ENCODE measurements at regions not wholly inside any gene's neighbourhood (a gene's known extent, or its start where the extent isn't known, plus 50 kb on each side); places are given as distances from the start of the nearest gene placed in this dataset.

- Histone ChIP-seq H2AFZ (ENCODE audit: low read depth, low read length) (no peak overlapping the region), H3K27me3 (ENCODE audit: insufficient read depth, low read length) (no peaks in the 10 kb centered on the region), H3K36me3 (ENCODE audit: insufficient read depth, low read length) (no peaks in the 10 kb centered on the region), H3K4me1 (ENCODE audit: insufficient read depth, low read length) (peaks cover 17% of the 10 kb centered on the region), H3K4me3 (ENCODE audit: low read length) (no peak overlapping the region), H3K9me3 (ENCODE audit: low read length) (no peaks in the 10 kb centered on the region)
These were observed 112.0 kb upstream of the CITED2 start for GRCh38 chr6:139486476-139486799.

GRCh38 chr6:139485742-139486475 is 111.5 kb upstream of the CITED2 start:
- Histone ChIP-seq H3K4me1 (ENCODE audit: insufficient read depth, low read length) (peaks cover 19% of the 10 kb centered on the region), H3K9me3 (ENCODE audit: low read length) (no peaks in the 10 kb centered on the region), H3K36me3 (ENCODE audit: insufficient read depth, low read length) (no peaks in the 10 kb centered on the region), H2AFZ (ENCODE audit: low read depth, low read length) (no peak overlapping the region), H3K27me3 (ENCODE audit: insufficient read depth, low read length) (no peaks in the 10 kb centered on the region), H3K4me3 (ENCODE audit: low read length) (no peak overlapping the region)

GRCh38 chr6:139485185-139485584 is 110.7 kb upstream of the CITED2 start:
- no peak overlapping the region for H3K4me3 ChIP-seq (ENCODE audit: low read length)

GRCh38 chr6:139483079-139483478 is 108.6 kb upstream of the CITED2 start:
- no peak overlapping the region for H2AFZ ChIP-seq (ENCODE audit: low read depth, low read length)
- no peaks in the 10 kb centered on the region for H3K9me3 ChIP-seq (ENCODE audit: low read length)
- no peaks in the 10 kb centered on the region for H3K27me3 ChIP-seq (ENCODE audit: insufficient read depth, low read length)
- peaks cover 31% of the 10 kb centered on the region for H3K4me1 ChIP-seq (ENCODE audit: insufficient read depth, low read length)
- H3K4me3 ChIP-seq (ENCODE audit: low read length): no peak overlapping the region
- H3K36me3 ChIP-seq (ENCODE audit: insufficient read depth, low read length): no peaks in the 10 kb centered on the region

More at GRCh38 chr6:139485185-139485584, 110.7 kb upstream of the CITED2 start:
- Histone ChIP-seq H2AFZ (ENCODE audit: low read depth, low read length) (no peak overlapping the region), H3K36me3 (ENCODE audit: insufficient read depth, low read length) (no peaks in the 10 kb centered on the region), H3K9me3 (ENCODE audit: low read length) (no peaks in the 10 kb centered on the region), H3K27me3 (ENCODE audit: insufficient read depth, low read length) (no peaks in the 10 kb centered on the region), H3K4me1 (ENCODE audit: insufficient read depth, low read length) (peaks cover 26% of the 10 kb centered on the region)

- Histone ChIP-seq H2AFZ (ENCODE audit: low read depth, low read length) (peak overlapping the region; percentile 62), H3K36me3 (ENCODE audit: insufficient read depth, low read length) (no peaks in the 10 kb centered on the region), H3K4me1 (ENCODE audit: insufficient read depth, low read length) (peaks cover 31% of the 10 kb centered on the region), H3K4me3 (ENCODE audit: low read length) (no peak overlapping the region), H3K27me3 (ENCODE audit: insufficient read depth, low read length) (no peaks in the 10 kb centered on the region), H3K9me3 (ENCODE audit: low read length) (no peaks in the 10 kb centered on the region)
These were observed 107.8 kb upstream of the CITED2 start for GRCh38 chr6:139482287-139482686.

- Histone ChIP-seq H3K27me3 (ENCODE audit: insufficient read depth, low read length) (no peaks in the 10 kb centered on the region), H2AFZ (ENCODE audit: low read depth, low read length) (no peak overlapping the region), H3K36me3 (ENCODE audit: insufficient read depth, low read length) (no peaks in the 10 kb centered on the region), H3K9me3 (ENCODE audit: low read length) (no peaks in the 10 kb centered on the region), H3K4me1 (ENCODE audit: insufficient read depth, low read length) (peaks cover 44% of the 10 kb centered on the region), H3K4me3 (ENCODE audit: low read length) (no peak overlapping the region)
These were observed 106.1 kb upstream of the CITED2 start for GRCh38 chr6:139480356-139481165.

- Histone ChIP-seq H3K9me3 (ENCODE audit: low read length) (no peaks in the 10 kb centered on the region), H3K36me3 (ENCODE audit: insufficient read depth, low read length) (no peaks in the 10 kb centered on the region), H2AFZ (ENCODE audit: low read depth, low read length) (no peak overlapping the region), H3K27me3 (ENCODE audit: insufficient read depth, low read length) (no peaks in the 10 kb centered on the region), H3K4me1 (ENCODE audit: insufficient read depth, low read length) (peaks cover 53% of the 10 kb centered on the region), H3K4me3 (ENCODE audit: low read length) (no peak overlapping the region)
These were observed 105.2 kb upstream of the CITED2 start for GRCh38 chr6:139479433-139480222.

GRCh38 chr6:139475646-139476045 is 101.2 kb upstream of the CITED2 start:
- H3K4me3 ChIP-seq (ENCODE audit: low read length): peak overlapping the region; percentile 33
- no peaks in the 10 kb centered on the region for H3K9me3 ChIP-seq (ENCODE audit: low read length)
- no peaks in the 10 kb centered on the region for H3K36me3 ChIP-seq (ENCODE audit: insufficient read depth, low read length)
- H2AFZ ChIP-seq (ENCODE audit: low read depth, low read length): peak overlapping the region; percentile 2
- peaks cover 52% of the 10 kb centered on the region for H3K4me1 ChIP-seq (ENCODE audit: insufficient read depth, low read length)
- no peaks in the 10 kb centered on the region for H3K27me3 ChIP-seq (ENCODE audit: insufficient read depth, low read length)

- no peaks in the 10 kb centered on the region for H3K9me3 ChIP-seq (ENCODE audit: low read length)
- peak overlapping the region; percentile 2 for H2AFZ ChIP-seq (ENCODE audit: low read depth, low read length)
- H3K4me1 ChIP-seq (ENCODE audit: insufficient read depth, low read length): peaks cover 48% of the 10 kb centered on the region
- no peaks in the 10 kb centered on the region for H3K36me3 ChIP-seq (ENCODE audit: insufficient read depth, low read length)
- H3K4me3 ChIP-seq (ENCODE audit: low read length): peak overlapping the region; percentile 33
- H3K27me3 ChIP-seq (ENCODE audit: insufficient read depth, low read length): no peaks in the 10 kb centered on the region
These were observed 100.8 kb upstream of the CITED2 start for GRCh38 chr6:139475241-139475640.

- H3K4me1 ChIP-seq (ENCODE audit: insufficient read depth, low read length): peaks cover 42% of the 10 kb centered on the region
- H3K36me3 ChIP-seq (ENCODE audit: insufficient read depth, low read length): no peaks in the 10 kb centered on the region
- H3K4me3 ChIP-seq (ENCODE audit: low read length): peak overlapping the region; percentile 33
- H3K9me3 ChIP-seq (ENCODE audit: low read length): no peaks in the 10 kb centered on the region
- no peaks in the 10 kb centered on the region for H3K27me3 ChIP-seq (ENCODE audit: insufficient read depth, low read length)
- peak overlapping the region; percentile 49 for H2AFZ ChIP-seq (ENCODE audit: low read depth, low read length)
These were observed 100.0 kb upstream of the CITED2 start for GRCh38 chr6:139474145-139475108.

- Histone ChIP-seq H3K9me3 (ENCODE audit: low read length) (no peaks in the 10 kb centered on the region), H3K4me1 (ENCODE audit: insufficient read depth, low read length) (peaks cover 44% of the 10 kb centered on the region), H3K36me3 (ENCODE audit: insufficient read depth, low read length) (no peaks in the 10 kb centered on the region), H3K4me3 (ENCODE audit: low read length) (peak overlapping the region; percentile 33), H2AFZ (ENCODE audit: low read depth, low read length) (peak overlapping the region; percentile 49), H3K27me3 (ENCODE audit: insufficient read depth, low read length) (no peaks in the 10 kb centered on the region)
These were observed 99.3 kb upstream of the CITED2 start for GRCh38 chr6:139473731-139474130.

GRCh38 chr6:139473231-139473701 is 98.8 kb upstream of the CITED2 start:
- no peaks in the 10 kb centered on the region for H3K27me3 ChIP-seq (ENCODE audit: insufficient read depth, low read length)
- H3K36me3 ChIP-seq (ENCODE audit: insufficient read depth, low read length): no peaks in the 10 kb centered on the region
- H3K4me3 ChIP-seq (ENCODE audit: low read length): no peak overlapping the region
- H3K9me3 ChIP-seq (ENCODE audit: low read length): no peaks in the 10 kb centered on the region
- peak overlapping the region; percentile 49 for H2AFZ ChIP-seq (ENCODE audit: low read depth, low read length)
- H3K4me1 ChIP-seq (ENCODE audit: insufficient read depth, low read length): peaks cover 48% of the 10 kb centered on the region

All from neuron (in vitro differentiated cells).